ENCODE measurements at regions not wholly inside any gene's neighbourhood (a gene's known extent, or its start where the extent isn't known, plus 50 kb on each side); places are given as distances from the start of the nearest gene placed in this dataset.
"Not testable (repeated sequence)": the region's sequence is repeated elsewhere in the genome, so short reads cannot be mapped to it uniquely, and the experiment has no call there.

DNA sequence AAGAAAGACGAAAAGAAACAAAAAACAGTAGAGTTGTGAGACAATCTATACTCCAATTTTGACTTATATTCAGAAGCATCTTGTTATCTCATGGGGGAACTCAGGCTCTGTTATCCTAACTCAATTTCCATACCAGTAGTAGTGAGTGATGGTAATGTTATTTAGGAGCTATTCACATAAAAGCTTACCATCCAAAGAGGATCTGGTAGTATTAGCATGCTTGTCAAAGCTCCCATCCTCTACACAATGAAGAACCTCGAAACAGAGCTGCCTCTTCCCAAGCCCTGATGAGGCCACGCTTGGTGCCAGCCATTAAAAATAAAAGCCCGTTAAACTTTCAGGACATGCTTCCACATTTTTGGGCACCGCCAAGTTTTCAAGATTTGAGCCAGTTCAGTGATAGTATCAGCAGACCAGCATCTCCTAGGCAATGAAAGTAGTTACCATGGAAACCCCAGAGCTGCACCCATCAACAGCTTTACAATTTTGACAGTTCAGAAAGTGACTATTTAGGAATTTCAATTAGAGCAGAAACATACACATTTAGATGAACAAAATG, 173.3 kb downstream of the CD83 start:
- Histone ChIP-seq H3K9me3 (ENCODE audit: control insufficient read depth, insufficient read depth, low read length) (no peaks in the 10 kb centered on the region), H3K4me3 (ENCODE audit: low read depth, low read length) (no peak overlapping the region), H3K36me3 (ENCODE audit: control insufficient read depth, insufficient read depth, low read length) (peaks cover 14% of the 10 kb centered on the region), H3K9ac (ENCODE audit: low read depth, low read length) (no peak overlapping the region), H3K27me3 (ENCODE audit: control insufficient read depth, insufficient read depth, low read length) (no peaks in the 10 kb centered on the region), H3K4me1 (ENCODE audit: control insufficient read depth, insufficient read depth, low read length) (peaks cover 10% of the 10 kb centered on the region)

DNA sequence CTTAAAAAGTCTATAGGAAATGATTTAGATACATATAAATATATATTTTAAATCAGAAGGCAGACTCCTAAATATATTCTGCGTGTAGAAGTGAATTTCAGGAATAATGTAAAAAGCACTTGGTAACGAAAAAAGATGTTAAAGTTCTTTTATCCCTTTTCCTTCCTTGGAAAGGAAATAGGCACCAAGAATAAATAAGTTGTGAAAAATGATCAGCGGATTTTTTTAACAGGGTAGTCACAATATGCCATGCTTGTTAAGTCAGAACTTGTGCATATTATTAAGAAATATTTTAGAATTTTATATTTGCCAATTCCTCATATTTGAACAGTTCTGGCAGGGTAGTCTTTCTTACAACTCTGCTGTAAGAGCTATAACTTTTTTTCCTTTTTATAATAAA, 173.8 kb downstream of the CD83 start:
- H3K36me3 ChIP-seq (ENCODE audit: control insufficient read depth, insufficient read depth, low read length), result peaks cover 14% of the 10 kb centered on the region
- no peaks in the 10 kb centered on the region for H3K27me3 ChIP-seq (ENCODE audit: control insufficient read depth, insufficient read depth, low read length)
- H3K9ac ChIP-seq (ENCODE audit: low read depth, low read length), result no peak overlapping the region
- H3K4me1 ChIP-seq (ENCODE audit: control insufficient read depth, insufficient read depth, low read length), result peaks cover 6% of the 10 kb centered on the region
- H3K4me3 ChIP-seq (ENCODE audit: low read depth, low read length), result no peak overlapping the region
- H3K9me3 ChIP-seq (ENCODE audit: control insufficient read depth, insufficient read depth, low read length), result no peaks in the 10 kb centered on the region

DNA sequence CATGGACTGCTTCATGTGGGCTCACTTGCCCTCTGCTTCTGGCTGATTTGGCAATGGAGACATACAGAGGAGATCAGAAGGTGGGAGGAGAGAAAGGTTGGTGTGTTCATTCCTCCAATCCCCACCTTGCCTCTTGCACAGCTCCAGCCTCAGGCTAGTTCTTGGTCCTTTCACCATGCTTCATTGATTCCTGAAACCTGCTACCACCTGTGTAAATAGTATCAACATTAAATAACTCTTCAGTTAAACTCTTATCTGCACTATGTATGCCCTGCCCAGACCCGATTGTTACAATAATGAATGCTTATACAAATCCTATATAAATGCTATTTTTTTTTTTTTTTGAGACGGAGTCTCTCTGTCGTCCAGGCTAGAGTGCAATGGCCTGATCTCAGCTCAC, 174.5 kb downstream of the CD83 start:
- H3K9me3 ChIP-seq (ENCODE audit: control insufficient read depth, insufficient read depth, low read length), result no peaks in the 10 kb centered on the region
- H3K4me3 ChIP-seq (ENCODE audit: low read depth, low read length), result no peak overlapping the region
- H3K27me3 ChIP-seq (ENCODE audit: control insufficient read depth, insufficient read depth, low read length), result no peaks in the 10 kb centered on the region
- H3K9ac ChIP-seq (ENCODE audit: low read depth, low read length), result no peak overlapping the region
- H3K4me1 ChIP-seq (ENCODE audit: control insufficient read depth, insufficient read depth, low read length), result peaks cover 3% of the 10 kb centered on the region
- H3K36me3 ChIP-seq (ENCODE audit: control insufficient read depth, insufficient read depth, low read length), result peaks cover 14% of the 10 kb centered on the region

DNA sequence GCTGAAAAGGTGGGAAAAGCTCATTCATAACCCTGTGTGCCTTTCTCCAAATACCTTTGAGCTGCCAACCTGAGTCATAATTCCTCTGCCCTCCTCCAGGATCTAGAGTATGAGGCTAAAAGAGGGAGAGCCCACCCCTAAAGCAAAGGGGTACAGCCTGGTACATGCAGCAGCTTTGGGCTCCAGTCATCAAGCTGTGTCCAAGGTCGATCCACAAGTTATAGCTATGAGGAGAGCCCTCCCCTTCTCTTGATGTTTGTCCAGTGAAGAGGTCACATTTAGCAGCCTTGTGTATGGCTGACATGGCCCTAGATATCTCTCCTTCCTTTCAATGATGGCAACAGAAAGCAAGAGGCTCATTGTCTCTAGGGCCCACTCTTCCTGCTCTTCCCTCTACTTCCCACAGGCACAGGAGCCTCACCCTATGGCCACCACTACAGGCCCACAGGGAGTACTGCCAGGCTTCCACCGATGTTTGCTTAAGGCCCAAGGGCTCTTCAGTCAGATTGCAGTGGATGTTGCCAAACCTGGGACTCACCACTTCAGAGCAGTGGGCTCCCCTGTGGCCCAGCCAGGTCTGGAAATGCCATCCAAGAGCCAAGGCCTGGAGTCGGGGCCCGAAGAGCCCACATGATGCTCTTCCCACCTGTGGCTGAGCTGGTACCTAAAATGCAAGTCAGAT, 176.8 kb downstream of the CD83 start:
- H3K36me3 ChIP-seq (ENCODE audit: control insufficient read depth, insufficient read depth, low read length), result peaks cover 14% of the 10 kb centered on the region
- H3K9ac ChIP-seq (ENCODE audit: low read depth, low read length), result no peak overlapping the region
- no peaks in the 10 kb centered on the region for H3K9me3 ChIP-seq (ENCODE audit: control insufficient read depth, insufficient read depth, low read length)
- no peaks in the 10 kb centered on the region for H3K27me3 ChIP-seq (ENCODE audit: control insufficient read depth, insufficient read depth, low read length)
- peaks cover 3% of the 10 kb centered on the region for H3K4me1 ChIP-seq (ENCODE audit: control insufficient read depth, insufficient read depth, low read length)
- H3K4me3 ChIP-seq (ENCODE audit: low read depth, low read length), result no peak overlapping the region

DNA sequence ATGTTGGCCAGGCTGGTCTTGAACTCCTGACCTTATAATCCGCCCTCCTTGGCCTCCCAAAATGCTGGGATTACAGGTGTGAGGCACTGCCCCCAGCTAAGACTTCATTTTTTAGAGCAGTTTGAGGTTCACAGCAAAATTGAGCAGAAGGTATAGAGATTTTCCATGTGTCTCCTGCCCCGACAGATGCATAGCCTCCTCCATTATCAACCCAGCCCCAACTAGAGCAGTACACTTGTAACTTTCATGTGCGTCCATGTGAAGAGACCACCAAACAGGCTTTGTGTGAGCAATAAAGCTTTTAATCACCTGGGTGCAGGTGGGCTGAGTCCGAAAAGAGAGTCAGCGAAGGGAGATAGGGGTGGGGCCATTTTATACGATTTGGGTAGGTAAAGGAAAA, 179.1 kb downstream of the CD83 start:
- H3K9ac ChIP-seq (ENCODE audit: low read depth, low read length), result peak overlapping the region; percentile 76
- H3K4me1 ChIP-seq (ENCODE audit: control insufficient read depth, insufficient read depth, low read length); H3K27me3 ChIP-seq (ENCODE audit: control insufficient read depth, insufficient read depth, low read length); H3K9me3 ChIP-seq (ENCODE audit: control insufficient read depth, insufficient read depth, low read length); H3K4me3 ChIP-seq (ENCODE audit: low read depth, low read length): not testable (repeated sequence)
- H3K36me3 ChIP-seq (ENCODE audit: control insufficient read depth, insufficient read depth, low read length), result peaks cover 14% of the 10 kb centered on the region

DNA sequence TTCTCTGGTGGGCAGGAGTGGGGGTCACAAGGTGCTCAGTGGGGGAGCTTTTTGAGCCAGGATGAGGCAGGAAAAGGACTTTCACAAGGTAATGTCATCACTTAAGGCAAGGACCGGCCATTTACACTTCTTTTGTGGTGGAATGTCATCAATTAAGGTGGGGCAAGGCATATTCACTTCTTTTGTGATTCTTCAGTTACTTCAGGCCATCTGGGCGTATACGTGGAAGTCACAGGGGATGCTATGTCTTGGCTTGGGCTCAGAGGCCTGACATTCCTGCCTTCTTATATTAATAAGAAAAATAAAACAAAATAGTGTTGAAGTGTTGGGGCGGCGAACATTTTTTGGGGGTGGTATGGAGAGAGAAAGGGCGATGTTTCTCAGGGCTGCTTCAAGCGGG, 179.5 kb downstream of the CD83 start:
- H3K4me1 ChIP-seq (ENCODE audit: control insufficient read depth, insufficient read depth, low read length); H3K4me3 ChIP-seq (ENCODE audit: low read depth, low read length); H3K9me3 ChIP-seq (ENCODE audit: control insufficient read depth, insufficient read depth, low read length); H3K9ac ChIP-seq (ENCODE audit: low read depth, low read length); H3K27me3 ChIP-seq (ENCODE audit: control insufficient read depth, insufficient read depth, low read length): not testable (repeated sequence)
- H3K36me3 ChIP-seq (ENCODE audit: control insufficient read depth, insufficient read depth, low read length), result peaks cover 14% of the 10 kb centered on the region

DNA sequence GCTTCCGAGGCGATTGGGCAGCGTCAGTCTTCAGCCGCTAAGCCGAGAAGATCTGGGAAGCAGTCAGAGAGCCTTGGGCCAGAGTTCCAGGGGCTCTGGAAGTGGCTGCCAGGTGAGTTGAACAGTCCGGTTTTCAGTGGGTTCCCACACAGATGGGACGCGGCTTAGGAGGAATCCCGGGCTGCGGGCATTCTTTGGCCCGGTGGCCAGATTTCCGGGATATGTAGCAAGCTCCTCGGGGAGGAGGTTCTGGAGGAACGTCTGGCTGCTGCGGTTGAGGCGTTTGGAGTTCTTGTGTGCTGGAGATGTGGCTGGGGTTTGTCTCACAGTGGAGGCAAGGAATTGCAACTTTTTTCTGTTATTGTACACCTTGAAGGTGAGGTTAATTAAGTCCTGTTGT, 182.6 kb downstream of the CD83 start:
- peak overlapping the region; percentile 43 for H3K4me3 ChIP-seq (ENCODE audit: low read depth, low read length)
- not testable (repeated sequence) for H3K4me1 ChIP-seq (ENCODE audit: control insufficient read depth, insufficient read depth, low read length); H3K36me3 ChIP-seq (ENCODE audit: control insufficient read depth, insufficient read depth, low read length); H3K9me3 ChIP-seq (ENCODE audit: control insufficient read depth, insufficient read depth, low read length); H3K27me3 ChIP-seq (ENCODE audit: control insufficient read depth, insufficient read depth, low read length)
- peak overlapping the region; percentile 65 for H3K9ac ChIP-seq (ENCODE audit: low read depth, low read length)

DNA sequence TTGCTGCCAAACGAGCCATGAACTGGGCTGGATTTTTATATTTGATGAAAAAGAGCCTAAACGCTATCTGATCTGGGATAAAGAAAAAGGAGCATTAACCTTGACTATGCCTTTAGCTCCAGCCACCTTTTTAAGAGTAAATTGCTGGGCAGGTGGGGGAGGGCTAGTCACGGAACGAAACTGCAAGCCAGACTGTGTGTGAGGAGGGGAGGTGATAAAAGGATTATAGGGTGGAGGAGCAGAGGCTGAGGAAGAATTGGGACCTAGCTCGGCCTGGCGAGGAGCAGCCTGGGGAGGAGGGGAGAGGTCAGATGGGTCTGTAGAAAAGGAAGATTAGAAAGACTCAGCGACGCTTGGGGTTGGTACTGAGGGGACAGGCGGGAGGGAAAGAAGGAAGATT, 183.1 kb downstream of the CD83 start:
- H3K9me3 ChIP-seq (ENCODE audit: control insufficient read depth, insufficient read depth, low read length); H3K4me1 ChIP-seq (ENCODE audit: control insufficient read depth, insufficient read depth, low read length); H3K27me3 ChIP-seq (ENCODE audit: control insufficient read depth, insufficient read depth, low read length); H3K4me3 ChIP-seq (ENCODE audit: low read depth, low read length); H3K36me3 ChIP-seq (ENCODE audit: control insufficient read depth, insufficient read depth, low read length); H3K9ac ChIP-seq (ENCODE audit: low read depth, low read length): not testable (repeated sequence)

DNA sequence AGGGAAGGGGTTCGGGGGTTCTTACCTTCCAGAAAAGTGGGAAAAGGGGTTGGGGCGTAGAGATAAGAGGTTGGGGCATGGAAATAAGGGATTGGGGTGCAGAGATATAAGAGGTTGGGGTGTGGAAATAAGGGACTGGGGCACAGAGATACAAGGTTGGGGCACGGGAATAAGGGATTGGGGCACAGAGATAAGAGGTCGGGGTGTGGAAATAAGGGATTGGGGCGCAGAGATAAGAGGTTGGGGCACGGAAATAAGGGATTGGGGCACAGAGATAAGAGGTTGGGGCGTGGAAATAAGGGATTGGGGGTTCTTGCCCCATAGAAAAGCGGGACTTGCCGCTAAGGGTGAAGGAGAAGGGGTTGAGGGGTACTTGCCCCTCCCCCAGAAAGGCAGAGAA, 183.9 kb downstream of the CD83 start:
- not testable (repeated sequence) for H3K36me3 ChIP-seq (ENCODE audit: control insufficient read depth, insufficient read depth, low read length); H3K9ac ChIP-seq (ENCODE audit: low read depth, low read length); H3K9me3 ChIP-seq (ENCODE audit: control insufficient read depth, insufficient read depth, low read length); H3K27me3 ChIP-seq (ENCODE audit: control insufficient read depth, insufficient read depth, low read length); H3K4me1 ChIP-seq (ENCODE audit: control insufficient read depth, insufficient read depth, low read length)
- peak overlapping the region; percentile 40 for H3K4me3 ChIP-seq (ENCODE audit: low read depth, low read length)

DNA sequence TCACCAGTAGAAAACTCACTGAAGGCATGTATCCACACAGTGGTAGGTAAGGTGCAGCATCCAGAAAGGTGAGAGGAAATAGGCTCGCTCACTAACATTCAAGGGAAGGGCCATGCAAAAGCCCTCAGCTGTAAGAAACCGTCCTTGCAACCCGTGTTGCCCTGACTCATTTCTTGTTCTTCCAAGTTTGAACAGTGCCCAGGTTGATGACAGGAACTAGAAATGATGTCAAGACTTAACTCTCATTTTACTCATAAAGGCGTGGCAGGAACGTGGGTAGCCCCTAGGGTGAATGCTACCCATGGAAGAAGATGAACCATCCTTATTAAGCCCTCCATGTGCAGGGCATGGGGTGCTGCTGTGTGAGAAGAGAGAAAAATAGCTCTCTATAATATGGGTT, 187.6 kb downstream of the CD83 start:
- H3K4me1 ChIP-seq (ENCODE audit: control insufficient read depth, insufficient read depth, low read length), result no peaks in the 10 kb centered on the region

DNA sequence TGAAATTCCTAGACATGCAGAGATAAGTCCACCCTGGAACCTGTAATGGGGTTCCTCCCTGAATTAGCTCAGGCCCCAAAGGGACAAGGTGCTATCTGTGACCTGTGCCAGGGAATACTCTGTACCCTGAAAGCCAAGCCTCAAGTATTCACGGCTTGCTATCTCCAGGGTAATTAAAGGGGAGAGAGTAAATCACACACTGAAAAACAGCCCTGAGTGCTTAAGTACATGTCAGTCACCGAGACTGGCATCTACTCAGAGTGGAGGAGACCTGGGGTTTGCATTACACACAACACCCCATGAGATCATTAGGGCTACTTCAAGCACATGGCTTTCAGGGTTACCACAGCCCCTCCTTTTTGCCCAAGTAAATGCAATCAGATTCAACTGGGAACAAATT, 188.1 kb downstream of the CD83 start:
- H3K27me3 ChIP-seq (ENCODE audit: control insufficient read depth, insufficient read depth, low read length), result no peaks in the 10 kb centered on the region
- H3K36me3 ChIP-seq (ENCODE audit: control insufficient read depth, insufficient read depth, low read length), result no peaks in the 10 kb centered on the region
- H3K4me1 ChIP-seq (ENCODE audit: control insufficient read depth, insufficient read depth, low read length), result no peaks in the 10 kb centered on the region
- H3K4me3 ChIP-seq (ENCODE audit: low read depth, low read length), result no peak overlapping the region
- H3K9me3 ChIP-seq (ENCODE audit: control insufficient read depth, insufficient read depth, low read length), result peaks cover 8% of the 10 kb centered on the region
- H3K9ac ChIP-seq (ENCODE audit: low read depth, low read length), result no peak overlapping the region

More for the DNA sequence above, 187.6 kb downstream of the CD83 start:
- no peaks in the 10 kb centered on the region for H3K36me3 ChIP-seq (ENCODE audit: control insufficient read depth, insufficient read depth, low read length)
- H3K9ac ChIP-seq (ENCODE audit: low read depth, low read length), result no peak overlapping the region
- no peak overlapping the region for H3K4me3 ChIP-seq (ENCODE audit: low read depth, low read length)
- no peaks in the 10 kb centered on the region for H3K27me3 ChIP-seq (ENCODE audit: control insufficient read depth, insufficient read depth, low read length)
- peaks cover 8% of the 10 kb centered on the region for H3K9me3 ChIP-seq (ENCODE audit: control insufficient read depth, insufficient read depth, low read length)

DNA sequence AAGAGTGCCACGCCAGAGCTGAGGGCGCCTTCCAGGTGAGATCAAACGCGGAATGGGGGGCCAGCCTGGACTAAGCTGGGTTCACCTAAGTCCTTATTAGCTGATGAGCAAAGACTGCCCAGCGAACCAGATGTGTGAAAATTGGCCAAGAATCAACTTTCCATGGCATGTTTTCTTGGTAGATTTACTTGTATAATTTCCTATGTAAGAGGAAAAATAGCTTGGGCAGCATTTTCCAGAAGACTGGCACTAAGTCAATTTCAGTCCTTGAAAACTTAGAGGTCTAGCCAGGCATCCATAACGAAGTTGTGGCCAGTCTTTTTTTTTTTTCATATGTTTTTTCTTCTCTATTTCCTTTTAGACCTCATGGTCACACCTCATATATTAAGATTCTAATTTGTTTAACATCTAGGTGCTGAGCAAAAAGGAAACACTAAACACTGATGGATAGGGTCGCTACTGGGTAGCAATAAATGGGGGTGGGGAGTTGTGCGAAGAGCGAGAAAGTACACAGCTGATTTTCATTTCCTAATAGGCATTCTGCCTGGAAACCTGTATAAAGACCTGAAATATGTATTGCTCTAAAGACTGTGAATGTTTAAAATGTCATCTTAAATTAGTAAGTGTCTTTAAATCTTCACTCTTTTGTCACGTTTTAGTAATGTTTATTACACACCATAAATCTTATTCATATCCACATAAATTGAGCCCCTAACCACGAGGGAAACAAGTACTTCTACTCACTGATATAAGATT, 188.8 kb downstream of the CD83 start:
- no peak overlapping the region for H3K9ac ChIP-seq (ENCODE audit: low read depth, low read length)
- H3K9me3 ChIP-seq (ENCODE audit: control insufficient read depth, insufficient read depth, low read length), result peaks cover 8% of the 10 kb centered on the region
- no peaks in the 10 kb centered on the region for H3K27me3 ChIP-seq (ENCODE audit: control insufficient read depth, insufficient read depth, low read length)
- no peaks in the 10 kb centered on the region for H3K4me1 ChIP-seq (ENCODE audit: control insufficient read depth, insufficient read depth, low read length)
- no peaks in the 10 kb centered on the region for H3K36me3 ChIP-seq (ENCODE audit: control insufficient read depth, insufficient read depth, low read length)
- no peak overlapping the region for H3K4me3 ChIP-seq (ENCODE audit: low read depth, low read length)
